GM19467 (cell line): ENCODE measurements at regions not wholly inside any gene's neighbourhood (a gene's known extent, or its start where the extent isn't known, plus 50 kb on each side); places are given as distances from the start of the nearest gene placed in this dataset.
A peak's percentile ranks its signal among the peaks of the same experiment; 100 is the strongest.

Experiments used
- ATAC-seq: cut with Tn5 transposase; IDR thresholded peaks from one replicate; pipeline ENCODE4 v1.9.1; 2021; ENCODE audit warnings: mild to moderate bottlenecking, moderate library complexity; ENCODE audit not compliant: unreplicated experiment

DNA sequence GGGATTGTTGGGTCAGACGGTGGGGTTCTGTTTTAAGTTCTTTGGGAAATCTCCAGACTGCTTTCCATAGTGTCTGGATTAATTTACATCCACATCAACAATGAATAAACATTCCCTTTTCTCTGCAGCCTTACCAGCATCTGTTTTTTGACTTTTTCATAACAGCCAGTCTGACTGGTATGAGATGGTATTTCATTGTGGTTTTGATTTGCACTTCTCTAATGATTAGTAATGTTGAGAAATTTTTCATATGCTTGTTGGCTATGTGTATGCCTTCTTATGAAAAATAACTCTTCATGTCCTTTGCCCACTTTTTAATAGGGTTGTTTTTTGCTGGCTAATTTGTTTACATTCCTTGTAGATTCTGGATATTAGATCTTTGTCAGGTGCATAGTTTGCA lies 140.8 kb upstream of the CNTN1 start:
- no peak for ATAC-seq

DNA sequence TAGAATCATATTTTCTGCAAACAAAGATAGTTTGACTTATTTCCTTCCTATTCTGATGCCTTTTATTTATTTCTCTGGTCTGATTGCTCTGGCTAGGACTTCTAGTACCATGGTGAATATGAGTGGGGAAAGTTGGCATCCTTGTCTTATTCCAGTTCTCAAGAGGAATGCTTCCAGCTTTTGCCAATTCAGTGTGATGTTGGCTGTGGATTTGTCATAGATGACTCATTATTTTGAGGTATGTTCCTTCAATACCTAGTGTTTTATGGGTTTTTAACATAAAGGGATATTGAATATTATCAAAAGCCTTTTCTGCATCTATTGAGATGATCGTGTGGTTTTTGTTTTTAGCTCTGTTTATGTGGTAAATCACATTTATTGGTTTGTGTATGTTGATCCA lies 139.4 kb upstream of the CNTN1 start:
- ATAC-seq, result no peak

DNA sequence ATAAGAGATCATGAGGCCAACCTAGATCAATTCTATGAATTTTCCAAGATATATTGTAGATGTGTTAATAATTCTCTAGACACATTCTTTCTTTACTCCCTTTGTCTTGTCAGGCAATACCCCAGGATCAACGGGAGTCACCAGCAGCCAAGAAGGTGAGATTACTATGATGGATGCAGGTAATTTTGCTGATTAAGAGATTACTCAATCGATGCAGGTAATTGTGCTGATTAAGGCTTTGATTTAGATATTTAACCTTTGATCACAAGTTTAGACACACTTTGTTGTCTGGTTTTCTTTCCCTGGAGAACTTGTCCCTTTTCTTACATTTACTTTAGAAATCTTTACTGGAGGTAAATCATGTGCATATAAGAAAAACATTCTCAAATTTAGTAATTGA lies 134.3 kb upstream of the CNTN1 start:
- ATAC-seq, result no peak

DNA sequence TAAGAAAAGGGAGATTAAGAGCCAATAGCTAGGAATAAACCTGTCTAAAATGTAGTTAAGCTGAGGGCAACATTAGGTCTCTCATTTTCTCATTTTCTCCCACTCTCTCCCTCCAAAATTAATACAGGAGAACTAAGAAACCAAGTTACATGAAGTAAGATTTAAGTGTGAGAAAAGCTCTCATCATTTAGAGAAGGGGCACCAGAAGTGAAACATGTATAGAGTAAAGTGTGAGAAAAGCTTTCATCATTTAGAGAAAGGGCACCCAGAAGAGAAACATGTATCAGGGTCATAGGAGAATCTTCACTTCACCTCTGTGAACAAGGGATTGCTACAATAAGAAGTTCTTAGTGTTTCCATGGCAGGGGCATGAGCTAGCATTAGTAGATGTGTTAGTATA lies 132.4 kb upstream of the CNTN1 start:
- ATAC-seq, result no peak

DNA sequence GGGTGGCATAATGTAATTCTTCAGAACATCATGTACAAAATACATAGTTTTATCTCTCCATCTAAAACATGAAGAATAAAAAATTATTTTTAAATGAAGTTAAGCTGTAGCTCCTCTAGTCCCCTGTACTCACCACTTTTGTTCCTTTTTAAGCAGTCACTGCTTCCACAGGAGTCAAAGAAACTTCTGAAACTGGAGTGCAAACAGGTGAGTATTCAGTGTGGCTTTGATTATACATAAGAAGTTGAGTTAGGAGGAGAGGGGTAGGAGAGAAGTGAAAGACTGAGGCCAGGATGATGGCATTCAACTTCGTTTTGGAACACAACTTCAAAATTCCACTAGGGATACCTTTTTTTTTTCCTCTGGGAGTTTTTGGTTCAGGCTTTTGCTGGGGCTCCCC lies 131.4 kb upstream of the CNTN1 start:
- no peak for ATAC-seq

DNA sequence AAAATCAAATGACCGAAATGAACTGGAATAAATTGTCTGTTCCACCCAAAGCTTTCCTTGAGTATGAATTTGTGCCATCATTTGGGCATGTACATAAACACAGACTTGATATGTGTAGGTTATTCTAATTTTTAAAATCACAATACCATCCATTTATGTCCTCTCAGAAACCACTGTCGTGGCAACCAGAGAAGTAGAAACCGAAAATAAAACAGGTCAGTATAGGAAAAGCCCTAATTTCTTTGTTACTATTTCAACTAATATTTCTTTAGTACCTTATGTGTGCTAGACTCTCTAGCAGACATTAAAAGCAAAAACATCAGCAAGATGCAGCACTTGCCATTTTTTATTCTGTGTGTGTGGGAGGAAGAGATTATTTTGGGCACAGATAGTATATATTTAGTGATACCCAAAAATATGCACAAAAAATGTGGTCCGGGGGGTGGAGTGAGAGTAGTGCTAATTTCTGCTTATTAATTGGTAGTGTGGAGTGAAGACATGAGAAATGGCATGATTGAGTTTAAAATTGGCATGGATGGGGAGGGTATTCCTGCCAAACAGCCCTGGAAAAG lies 130.8 kb upstream of the CNTN1 start:
- ATAC-seq, result peak; percentile 53

DNA sequence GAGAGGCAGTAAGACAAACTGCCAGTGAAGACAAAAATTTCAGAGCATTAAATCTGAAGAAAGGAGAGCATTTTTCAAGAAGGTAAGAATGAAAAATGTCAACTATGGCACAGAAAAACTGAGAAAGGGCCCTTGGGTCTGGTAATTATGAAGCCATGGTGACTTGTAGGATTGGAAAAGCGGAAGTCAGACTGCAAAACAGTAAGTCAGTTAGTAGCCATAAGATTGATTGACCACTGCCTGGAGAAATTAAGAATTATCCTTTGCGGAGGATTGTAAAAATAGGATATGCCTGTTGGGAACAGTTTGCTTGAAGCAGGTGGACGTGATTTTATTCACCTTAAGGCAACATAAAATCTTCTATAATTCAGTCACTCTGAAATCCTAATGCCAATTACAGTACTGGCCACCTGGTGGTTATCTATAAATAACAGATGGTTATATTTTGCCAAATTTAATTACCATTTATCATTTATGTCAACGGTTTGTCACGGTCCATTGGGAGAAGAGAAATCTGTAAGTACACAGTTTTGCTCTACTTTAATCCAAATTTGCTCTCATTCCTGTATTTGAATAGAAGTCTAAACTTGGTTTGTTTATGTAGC lies 127.1 kb upstream of the CNTN1 start:
- no peak for ATAC-seq

DNA sequence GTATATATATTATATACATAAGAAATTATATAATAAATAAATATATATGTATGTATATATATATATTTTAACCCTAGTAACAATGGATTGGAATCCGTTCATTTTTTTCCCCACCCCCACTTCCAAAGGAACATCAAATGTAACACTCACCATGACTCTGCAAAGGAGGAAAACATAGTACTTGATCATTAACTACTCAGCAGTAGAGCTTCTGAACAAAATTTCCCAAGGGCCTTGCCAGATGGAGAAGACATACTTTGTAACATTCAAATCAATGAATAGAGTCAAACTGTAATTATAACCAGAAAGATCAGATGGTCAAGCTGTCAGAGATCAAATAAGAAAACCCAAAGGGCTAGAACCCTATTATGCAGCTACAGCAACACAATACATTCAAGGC lies 126.0 kb upstream of the CNTN1 start:
- ATAC-seq, result no peak

DNA sequence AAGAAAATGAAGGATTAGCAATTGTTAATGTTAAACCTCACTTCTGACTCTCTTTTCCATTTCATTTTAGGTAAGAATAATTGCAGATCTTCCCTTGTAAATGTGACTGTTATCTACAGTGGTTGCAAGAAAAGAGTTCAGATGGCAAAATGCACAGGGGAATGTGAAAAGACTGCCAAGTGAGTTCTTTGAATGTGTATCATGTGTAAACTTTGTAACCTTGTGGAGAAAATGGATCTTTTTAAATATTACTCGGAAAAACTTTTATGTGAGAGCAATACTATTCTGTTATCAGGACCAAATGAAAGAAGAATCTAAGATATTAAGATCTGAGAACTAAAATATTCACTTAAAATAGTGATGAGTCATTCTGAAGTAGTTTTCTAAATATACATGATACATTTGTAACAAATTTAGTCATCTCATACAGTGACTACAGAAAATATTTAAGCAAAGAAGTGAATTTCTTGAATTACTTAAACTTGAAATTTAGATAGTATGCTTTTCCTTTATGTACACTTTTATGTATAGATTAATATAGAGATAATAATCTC lies 122.5 kb upstream of the CNTN1 start:
- ATAC-seq, result no peak

DNA sequence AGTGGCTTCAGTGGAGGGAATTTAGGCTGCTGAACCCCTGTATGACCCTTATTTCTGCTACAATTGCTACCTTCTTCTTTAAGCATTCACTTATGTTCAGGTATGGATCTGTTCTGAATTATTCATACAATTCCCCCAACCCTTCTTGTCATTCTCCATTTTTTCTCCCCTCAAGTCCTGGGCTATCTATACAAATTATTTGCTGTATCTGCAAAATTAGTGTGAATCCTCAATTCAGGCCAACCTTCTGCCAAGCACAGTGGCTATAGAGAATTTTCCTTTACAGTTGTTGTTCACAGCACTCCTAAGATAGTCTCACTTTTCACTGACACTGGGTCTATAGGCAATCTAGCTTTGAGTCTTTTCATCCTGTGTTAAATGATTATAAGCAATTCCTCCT lies 119.2 kb upstream of the CNTN1 start:
- ATAC-seq, result no peak

DNA sequence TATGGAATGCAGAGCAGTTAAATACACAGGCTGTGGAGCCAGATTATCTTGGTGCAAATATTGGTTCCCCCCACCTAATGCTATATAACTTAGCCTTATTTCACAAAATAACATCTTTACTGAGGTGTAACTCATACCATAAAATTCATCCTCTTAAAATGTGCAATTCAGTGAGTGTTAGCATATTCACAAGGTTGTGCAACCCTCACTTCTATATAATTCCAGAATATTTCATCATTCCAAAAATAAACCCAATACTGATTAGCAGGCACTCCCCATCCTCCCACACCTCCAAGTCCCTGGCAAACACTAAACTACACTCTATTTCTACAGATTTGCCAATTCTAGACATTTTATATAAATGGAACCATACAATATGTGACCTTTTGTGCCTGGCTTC lies 116.3 kb upstream of the CNTN1 start:
- ATAC-seq, result no peak

DNA sequence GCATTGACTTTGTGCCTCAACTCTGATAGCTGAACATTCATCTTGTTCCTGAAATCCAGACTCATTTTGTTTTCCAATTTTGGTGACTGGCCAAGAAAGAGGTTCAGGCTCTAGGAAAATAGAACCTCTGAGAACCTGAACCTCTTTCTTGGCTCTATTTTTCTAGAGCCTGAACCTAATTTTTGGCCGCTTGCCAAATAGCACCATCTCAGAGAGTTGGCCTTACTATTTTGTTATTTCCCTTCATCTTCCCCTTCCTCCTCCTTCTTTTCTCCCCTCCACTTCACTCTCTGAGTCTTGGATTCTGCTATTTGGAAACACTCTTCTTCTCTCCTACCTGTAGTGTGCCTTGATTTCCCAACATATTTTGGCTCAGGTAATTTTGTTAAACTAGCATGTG lies 114.4 kb upstream of the CNTN1 start:
- ATAC-seq, result no peak

DNA sequence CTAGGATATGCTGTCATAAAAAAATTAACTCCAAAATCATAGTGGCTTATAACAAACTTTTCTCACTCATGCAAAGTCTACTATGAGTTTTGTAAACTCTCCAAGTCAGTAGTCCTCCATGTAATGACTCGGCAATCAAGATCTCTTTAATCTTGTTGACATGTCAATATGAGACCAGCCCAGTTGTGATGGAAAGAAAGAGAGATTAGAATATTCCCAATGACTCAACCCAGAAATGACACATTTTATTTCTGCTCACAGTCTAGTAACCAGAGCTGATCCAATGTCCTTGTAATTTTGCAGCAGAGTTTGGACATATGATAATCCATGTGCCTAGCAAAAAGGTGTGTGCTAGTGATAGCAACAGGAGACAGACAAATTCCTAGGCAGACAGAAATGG lies 112.6 kb upstream of the CNTN1 start:
- no peak for ATAC-seq

DNA sequence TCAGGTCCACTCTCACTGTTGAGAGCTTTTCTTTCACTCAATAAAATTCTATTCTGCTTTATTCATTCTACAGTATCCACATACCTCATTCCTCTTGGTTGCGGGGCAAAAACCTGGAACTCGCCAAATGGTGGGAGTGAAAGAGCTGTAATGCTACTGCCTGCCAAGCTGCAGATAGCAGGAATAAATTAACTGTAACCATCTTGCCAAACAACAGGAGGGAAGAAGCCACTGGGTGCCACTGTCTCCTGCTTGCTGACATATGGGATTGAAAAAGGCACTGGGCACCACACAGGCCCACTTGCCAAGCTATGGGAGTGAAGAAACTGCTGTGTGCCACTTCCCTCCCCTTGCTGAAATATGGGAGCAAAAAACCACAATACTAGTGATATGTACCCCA lies 111.9 kb upstream of the CNTN1 start:
- no peak for ATAC-seq

DNA sequence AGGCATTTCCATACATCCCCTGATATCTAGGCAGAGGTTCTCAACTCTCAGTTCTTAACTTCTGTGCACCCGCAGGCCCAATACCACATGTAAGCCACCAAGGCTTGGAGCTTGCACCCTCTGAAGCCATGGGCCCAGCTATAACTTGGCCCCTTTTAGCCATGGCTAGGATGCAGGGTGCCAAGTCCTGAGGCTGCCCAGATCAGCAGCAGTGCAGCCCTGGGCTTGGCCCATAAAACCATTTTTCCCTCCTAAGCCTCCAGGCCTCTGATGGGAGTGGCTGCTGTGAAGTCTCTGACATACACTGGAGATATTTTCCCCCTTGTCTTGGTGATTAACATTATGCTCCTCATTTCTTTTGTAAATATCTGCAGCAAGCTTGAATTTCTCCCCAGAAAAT lies 110.3 kb upstream of the CNTN1 start:
- ATAC-seq, result no peak

DNA sequence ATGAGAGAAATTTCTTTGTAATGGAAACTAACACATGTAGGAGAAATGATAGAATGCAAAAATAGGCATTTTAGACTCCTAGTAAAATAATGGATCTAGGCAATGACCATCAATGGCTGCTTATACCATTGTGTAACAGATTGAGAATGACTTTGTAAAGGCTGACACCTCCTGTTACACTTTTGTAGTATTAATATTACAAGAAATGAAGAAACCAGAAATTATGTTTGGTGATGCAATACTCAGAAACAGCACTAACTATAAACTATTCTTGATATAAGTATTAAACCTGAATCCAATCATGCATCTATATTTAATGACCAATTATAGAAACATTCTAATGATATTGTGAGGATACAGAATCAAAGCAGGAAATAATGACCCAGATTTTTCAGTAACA lies 108.5 kb upstream of the CNTN1 start:
- ATAC-seq, result no peak

DNA sequence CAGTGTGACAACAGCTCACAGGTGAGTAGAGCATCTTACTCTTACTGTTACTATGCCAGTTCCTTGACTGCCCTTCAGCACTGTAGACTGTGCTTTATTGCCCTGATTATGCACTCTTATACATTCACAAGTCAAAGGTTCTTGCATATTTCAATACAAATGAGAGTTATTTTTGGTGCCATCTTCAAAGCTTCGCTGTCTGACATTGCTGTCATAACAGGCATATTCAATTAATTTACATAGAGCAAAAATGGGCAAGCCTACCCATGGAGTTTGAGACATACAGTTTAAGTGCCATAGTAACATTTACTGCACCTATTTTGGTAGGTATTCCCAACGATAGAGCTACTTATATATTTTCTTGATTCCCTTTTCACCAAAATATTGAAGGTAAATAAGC lies 107.5 kb upstream of the CNTN1 start:
- no peak for ATAC-seq

DNA sequence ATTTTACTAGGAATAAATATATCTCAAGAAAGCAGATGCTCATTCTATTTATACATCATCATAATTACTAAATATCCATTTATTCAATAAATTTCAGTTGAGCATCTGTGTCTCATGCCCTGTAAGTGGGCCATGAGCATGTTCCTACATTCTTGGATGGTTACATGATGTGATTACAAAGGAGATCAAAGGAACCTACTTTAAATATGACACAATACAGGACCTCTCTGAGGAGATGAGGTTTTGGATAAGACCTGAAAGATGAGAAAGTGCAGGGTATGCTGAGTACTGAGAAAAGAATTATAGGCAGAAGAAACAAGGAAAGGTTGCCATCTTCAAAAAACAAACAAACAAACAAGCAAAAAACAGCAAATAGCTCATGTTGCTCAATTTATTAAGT lies 105.4 kb upstream of the CNTN1 start:
- no peak for ATAC-seq

DNA sequence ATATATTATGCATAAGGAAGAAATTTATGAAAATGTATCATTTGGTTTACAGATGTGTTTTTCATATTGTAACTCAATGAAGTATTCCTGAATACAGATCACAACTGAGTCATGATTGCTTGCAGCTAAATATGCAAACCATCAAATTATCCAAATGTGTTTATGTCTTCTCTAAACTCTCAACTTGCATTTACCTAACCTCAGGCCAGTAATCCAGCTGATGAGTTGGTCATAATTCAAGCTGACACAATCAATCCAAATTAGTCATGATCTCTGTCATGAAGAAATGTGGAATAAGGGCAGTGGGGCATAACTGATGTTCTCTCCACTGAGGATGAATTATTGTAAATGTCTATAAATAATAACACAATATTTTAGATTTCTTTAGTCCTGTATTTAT lies 104.8 kb upstream of the CNTN1 start:
- no peak for ATAC-seq

DNA sequence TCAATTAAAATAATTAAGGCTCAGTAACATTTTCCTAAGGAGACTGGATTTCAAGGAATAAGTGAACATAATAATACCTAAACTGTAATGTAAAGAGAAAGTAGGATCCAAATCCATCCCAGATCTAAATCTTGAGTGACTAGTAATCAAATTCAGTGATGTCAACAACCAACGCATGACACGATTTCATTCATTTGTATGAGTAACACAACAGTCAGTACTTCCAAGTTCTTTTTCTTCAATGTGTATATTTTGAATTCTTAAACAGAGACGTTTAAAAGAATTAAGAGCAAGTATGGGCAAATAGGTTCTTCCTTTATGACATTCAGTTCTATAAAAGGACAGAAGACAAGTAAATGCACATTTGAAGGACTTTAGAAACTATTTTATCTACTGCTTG lies 104.3 kb upstream of the CNTN1 start:
- ATAC-seq, result no peak

DNA sequence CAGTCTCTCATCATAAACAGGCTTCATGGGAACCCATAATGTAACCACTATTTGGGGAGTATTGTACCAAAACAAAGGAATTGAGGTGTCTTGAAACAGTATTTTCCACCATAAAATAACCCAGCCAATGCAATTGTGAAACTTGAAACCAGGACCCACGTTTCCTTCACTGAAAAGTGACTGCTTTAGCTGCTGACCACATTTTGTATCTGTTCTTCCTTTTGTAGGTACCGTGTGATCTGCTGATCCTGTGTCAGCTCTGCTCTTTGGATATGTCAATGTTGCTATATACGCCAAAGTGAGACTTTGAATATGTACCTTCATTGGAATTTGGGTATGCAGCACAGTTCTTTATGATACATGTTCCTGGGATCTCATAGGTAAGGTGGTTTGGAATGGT lies 95.1 kb upstream of the CNTN1 start:
- no peak for ATAC-seq

DNA sequence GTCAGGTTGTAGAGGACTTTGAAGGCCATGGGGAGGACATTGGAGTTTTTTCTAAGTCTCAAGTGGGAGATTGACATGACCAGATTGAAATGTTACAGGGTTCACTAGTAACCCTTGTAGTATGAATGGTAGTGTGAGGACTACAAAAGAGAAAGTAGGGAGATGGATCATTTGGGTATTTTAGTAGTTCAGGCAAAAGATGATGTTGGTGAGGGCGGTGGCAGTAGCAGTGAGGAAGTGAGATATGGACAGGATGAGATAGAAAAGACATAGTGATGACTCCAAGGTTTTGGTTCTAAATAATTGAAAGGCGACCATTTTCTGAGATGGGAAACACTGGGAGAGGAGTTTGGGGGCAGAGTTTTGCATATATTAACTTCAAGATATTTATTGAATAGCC lies 94.2 kb upstream of the CNTN1 start:
- ATAC-seq, result no peak

DNA sequence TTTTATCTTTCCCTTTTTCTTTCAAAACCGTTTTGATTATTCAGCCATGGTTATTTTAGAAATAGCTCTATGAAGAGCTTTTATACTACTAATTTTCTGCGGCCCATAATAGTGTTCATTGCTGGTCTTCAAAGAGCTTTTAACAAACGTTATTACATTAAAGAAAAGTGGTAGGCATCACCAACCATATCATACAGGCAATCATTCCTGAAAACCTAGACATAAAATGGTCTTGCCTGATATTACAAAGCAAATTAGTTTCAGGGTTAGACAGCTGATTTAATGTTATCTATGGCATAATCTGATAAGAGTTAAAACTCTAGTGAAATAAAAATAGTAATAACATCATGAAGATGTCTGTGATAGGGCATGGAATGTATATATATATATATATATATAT lies 89.7 kb upstream of the CNTN1 start:
- no peak for ATAC-seq
